ENCODE measurements at regions not wholly inside any gene's neighbourhood (a gene's known extent, or its start where the extent isn't known, plus 50 kb on each side); places are given as distances from the start of the nearest gene placed in this dataset.
"Not testable (repeated sequence)": the region's sequence is repeated elsewhere in the genome, so short reads cannot be mapped to it uniquely, and the experiment has no call there.

DNA sequence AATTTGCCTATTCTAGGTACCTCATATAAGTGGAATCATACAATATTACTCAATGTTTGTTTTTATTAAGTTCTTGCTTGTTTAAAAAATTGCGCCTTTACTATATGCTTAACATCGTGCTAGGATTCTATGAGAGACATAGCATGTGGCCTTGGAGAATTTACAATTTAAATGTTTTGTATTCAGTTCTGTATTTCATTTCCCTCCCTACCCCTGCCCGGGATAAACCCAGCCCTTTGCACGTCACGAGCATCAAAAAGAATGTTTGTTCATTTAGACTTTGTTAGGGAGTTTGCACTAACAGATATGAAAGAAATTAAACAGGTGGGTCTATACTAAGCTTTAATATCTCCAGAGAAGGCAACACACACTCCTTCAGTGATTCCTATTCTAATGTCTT lies 75.7 kb downstream of the C18orf54 start:
- DNase-seq = no peak

DNA sequence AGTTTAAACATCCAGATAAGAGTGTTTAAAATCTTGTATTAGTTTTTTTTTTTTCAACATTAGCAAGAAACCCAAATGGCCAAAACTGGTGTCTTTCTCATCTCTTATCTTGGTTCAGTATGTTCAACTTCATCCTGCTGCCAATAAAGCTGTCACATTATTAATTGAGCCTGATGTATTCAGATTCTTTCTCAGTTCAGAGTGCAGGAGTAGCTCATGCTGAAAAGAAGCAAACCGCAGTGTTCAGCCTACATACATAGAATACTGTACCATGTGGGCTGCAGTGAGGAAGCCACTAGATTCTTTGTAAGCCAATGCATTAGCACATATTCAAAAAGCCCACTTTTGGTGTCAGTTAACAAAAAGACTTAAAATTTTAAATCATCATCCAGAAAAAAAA lies 76.2 kb downstream of the C18orf54 start:
- no peak for DNase-seq

DNA sequence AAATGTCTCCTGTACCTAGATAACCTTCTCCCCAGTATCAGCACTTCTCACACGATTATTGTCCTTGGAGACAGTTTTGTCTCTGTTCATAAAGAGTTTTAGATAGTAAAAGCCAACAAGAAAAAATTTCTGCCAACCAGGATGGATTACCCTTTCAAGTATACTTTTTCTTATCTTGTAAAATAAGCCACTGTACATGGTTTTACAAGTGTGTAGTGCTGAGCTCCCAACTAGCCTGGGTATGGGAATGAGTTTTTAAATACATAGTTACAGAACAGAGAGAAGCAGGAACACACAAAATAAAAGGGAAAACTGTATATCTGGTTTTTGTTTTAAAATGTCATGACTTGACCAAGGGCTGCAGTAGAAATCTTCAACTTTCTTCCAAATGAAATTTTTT lies 76.7 kb downstream of the C18orf54 start:
- DNase-seq = no peak

DNA sequence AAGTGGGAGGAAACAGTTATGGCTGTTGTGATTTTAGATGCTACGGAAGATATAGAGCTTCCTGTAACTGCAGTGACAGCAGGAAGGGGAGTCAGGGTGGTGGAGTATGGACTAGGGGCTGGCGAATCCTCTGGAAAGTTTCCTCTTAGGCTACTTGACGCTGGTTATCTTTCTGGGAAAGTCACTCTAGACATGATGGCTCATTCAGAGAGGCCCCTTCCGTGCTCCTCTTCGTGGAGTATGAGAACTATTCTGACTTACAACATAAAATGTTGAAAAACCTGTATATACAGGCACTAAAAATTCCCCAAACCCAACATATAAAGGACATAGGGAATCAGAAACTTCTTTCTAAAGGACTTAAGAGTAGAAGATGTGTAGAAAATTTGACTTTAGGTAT lies 78.8 kb downstream of the C18orf54 start:
- DNase-seq = no peak

DNA sequence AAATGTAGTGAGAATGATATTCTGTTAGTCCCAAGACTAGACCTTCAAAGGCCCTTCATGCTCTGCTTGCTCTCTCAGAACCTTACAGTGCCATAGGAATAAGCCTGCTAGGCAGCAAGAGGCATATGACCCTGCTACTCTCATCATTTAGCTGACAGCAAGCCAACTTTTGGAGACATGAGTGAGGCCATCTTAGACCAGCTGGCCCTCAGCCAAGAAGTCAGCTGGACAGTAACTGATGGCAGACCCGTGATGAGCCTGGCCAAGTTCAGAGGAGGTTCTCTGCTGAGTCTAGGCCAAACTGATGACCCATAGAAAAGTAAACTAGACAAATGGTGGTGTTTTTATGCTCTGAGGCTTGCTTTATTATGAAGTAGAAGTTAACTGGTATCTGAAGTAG lies 82.6 kb downstream of the C18orf54 start:
- no peak for DNase-seq

DNA sequence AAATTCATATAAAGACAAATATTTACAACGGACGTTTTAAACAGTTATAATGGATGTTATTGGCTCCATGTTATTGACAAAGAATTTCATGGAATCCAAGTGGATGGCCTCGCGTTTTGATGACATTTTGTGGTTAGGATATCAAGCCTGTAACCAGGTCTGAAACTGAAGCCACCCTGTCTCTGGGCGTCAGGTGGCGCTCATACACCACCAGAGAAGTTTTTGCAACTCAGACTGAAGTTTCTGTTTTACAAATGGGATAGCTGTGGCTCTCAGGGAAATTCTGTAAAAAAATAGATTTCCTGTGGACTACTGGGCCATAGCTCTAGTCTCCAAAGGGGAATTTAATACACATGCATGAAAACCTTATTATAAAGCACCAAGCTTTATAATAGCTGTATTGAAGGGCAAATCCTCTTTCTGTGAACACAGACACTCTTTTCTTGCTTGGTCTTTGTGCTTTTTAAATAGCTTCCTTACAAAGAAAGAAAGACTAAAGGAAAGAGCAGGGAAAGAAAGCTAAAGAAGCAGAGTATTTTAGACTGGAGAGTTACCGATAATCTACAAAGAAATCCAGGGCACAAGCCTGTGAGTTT lies 86.7 kb downstream of the C18orf54 start:
- peak; percentile 3 to 60 for DNase-seq

DNA sequence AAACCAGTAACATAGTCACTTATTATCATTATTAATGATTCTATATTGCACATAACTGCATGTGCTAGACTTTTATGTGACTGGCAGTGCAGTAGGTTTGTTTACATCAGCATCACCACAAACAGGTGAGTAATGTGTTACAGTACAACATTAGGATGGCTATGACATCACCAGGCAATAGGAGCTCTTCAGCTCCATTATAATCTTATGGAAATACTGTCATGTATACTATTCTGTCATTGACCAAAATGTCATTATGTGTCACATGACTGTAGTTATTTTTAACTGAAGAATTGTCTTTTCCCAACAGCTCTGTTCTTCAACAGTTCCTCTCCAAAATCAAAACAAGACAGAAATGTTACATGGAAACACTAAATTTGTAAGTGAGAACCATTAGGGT lies 96.3 kb downstream of the C18orf54 start:
- DNase-seq = no peak

DNA sequence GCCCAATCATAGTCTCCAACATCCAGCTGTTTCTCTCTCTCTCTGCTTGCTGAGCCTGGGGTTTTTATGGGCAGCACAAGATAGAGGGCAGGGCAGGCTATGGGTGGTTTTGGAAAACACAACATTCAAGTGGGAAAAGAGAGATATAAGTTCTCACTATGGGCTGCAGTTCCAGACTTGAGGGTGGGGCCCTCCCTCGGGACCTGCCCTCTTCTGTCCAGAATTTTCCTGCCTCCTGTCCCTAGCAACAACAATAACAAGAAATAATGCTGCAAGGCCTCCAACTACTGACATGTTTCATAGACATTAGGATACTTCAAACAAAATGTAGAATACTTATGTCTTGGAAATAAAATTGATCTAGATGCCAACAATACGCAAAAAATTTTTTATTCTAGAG lies 107.8 kb downstream of the C18orf54 start:
- DNase-seq = no peak

DNA sequence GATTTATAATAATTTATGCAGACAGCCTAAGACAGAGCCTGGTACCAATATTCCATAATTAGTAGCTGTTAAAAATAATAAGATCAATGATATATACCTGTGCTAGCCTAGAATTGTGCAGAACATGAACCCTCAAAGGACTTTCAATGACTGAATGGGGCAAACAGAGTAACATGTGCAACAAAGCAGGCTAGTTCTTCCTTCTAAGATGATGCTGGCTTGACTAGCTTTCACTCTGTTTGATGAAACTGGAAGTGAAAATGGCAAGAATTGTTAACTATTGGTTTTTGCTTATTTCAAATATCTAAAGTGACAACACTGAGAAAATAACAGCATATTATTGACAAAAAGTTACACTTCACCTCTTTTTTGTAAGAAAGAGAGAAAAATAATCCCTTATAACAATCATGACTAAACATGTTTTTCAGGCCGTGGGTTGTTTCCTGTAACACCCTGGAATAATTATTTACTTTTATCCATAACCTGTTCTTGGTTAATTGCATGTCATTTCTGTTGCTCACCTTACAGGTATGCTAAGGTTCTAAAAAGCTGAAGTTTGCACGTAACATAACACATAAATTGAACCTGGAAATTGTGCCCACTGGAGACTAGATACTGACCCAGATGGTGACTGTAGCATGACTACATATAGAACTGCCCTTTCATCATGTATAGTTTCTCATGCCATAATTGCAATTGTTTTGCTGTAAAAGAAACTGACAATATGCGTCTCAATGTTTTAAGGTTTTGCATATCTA lies 108.7 kb downstream of the C18orf54 start:
- no peak for DNase-seq

DNA sequence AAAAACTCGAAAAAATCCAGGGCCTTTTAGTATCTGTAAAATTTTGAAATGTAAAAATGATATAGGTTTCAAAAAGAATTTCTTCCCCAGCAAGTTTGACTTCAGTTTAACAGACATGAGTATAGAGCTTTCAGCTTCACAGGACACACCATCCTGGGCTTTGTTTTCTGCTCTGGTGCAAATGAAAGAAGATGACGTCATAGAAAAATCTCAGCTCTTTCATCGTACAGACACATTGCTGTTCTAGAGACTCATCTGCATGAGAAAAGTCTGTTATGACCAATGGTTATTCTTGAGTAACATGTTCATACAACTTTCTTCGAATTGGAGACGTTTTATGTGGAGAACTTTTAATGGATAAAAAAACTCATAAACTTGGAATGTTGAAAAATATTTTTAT lies 111.7 kb upstream of the DYNAP start:
- DNase-seq = no peak

DNA sequence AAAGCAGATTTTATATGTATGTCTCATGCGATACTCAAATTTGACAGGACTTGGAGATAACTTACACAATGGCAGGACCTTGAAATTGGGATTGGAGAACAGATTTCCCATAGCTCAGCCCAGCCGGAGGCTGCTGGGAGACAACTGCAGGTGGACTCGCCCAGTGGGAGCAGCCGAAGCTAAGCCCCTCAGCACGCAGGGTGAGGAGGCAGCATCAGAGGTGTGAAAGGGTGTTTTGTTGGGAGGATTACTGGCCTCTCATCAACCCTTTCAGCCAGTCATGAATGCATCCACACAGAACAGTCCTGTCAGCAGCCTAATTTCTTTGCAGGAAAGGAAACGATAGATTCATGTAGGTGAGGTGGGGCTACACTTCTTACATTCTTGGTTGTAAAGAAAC lies 110.4 kb upstream of the DYNAP start:
- no peak for DNase-seq

DNA sequence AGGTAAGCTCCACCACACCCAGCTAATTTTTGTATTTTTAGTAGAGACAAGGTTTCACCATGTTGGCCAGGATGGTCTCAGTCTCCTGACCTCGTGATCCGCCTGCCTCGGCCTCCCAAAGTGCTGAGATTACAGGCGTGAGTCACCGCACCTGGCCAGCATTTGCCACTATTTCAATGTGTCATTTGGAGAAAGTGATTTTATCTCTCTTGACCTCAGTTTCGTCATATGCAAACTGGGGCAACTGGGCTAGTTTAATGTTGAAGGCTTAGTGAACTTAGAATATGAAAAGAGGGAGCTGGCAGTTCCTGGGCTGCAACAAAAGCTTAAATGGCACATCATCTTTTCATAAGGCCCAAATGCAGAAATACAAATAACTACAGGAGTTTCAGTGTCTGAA lies 88.6 kb upstream of the DYNAP start:
- not testable (repeated sequence) for DNase-seq

DNA sequence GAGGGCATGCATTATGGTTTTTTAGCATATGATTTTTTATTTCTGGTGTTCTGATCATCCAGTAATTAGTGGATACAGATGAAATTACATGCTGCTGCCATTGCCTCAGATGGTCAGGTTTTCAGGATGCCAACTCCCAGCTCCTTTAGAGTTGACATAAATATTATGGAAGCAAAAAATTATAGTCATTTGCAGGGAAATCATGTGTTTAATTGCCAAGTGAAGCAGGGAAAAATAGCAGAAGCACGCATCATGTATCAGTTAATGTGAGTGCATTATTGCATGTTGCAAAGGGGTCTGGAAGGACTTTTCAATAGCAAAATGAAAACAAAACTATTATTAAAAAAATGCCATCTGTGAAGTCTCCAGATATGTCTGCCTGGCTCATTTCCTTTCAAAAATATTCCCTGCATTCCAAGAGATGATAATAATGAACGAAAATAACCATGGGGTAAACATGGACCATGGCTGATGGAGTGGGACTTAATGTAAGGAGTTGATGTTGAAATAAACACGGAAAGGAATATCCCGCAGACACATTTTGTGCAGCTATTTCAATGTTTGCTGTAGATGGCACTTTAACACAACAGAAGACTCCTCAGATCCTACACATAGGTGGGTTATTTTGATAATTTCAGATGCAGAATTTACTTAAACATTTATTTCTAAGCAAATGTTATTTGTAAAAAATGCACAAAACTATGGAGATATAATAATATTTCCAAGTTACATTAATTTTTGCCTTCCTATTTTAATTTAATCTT lies 87.7 kb upstream of the DYNAP start:
- no peak for DNase-seq

DNA sequence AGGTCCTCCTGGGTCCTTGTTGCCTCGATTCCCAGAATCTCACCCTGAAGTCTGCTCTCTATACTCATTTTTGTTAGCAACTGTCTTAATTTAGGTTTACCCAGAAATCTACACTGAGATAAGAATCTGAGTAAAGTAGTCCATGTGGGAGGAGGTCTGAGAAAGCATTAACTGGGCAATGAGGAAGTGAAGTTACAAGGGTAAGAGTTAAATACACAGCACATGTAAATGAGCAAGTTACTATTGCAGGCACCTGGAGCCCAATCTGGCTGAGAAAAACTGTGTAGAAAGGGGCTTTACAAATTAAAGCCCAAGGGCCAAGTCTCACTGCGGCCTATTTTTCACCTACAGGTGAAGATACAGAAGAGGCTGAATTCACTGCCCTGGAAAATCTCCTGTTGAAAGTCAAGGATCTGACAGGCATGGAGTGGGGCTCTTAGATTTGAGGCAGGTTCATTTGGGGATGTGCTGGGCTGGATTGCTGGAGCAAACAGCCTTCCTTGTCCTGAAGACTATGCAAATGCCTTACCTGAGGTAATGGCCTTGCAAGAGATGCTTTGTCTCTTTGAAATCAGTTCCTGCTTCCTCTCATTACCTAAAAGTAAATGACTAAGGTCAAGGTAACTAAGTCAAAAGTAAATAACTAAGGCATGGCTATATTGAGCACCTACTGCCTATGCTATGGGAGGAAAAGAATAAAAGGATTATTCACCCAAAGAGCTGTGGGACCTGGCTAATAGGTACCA lies 84.4 kb upstream of the DYNAP start:
- DNase-seq = no peak

DNA sequence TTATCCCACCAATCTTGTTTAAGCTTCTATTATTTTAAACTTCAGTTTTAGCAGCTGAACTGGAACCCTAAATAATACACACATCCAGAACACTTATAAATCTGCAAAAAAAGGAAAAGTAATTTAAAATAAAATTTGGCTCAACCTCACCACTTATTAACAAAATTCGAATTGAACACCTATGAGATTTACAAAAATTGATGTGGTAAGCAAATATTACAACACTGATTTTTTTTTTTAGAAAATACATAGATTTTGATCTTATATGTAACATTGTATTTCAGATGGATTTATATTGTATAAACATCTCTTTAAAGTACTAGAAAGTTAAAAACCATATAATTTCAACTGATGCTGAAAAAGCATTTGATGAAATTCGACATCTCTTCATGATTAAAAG lies 81.3 kb upstream of the DYNAP start:
- no peak for DNase-seq

DNA sequence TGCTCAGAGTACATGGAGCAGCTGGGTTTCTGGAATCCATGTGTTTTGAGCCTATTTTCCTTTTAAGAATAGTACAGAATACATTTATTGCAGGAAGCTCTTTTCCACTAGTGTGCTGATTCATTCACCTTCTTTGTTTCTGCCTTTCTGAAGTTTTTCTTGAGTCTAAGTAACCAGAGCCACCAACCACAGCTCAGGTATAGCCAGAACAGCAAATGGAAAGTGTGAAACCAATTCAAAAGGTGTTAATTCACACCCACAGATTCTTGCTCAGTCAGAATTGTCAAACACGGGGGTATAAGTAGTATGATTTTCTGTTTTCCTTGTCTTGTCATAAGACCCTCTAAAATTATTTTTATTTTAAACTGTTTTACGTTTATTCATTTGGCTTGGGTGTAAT lies 75.9 kb upstream of the DYNAP start:
- DNase-seq = no peak

DNA sequence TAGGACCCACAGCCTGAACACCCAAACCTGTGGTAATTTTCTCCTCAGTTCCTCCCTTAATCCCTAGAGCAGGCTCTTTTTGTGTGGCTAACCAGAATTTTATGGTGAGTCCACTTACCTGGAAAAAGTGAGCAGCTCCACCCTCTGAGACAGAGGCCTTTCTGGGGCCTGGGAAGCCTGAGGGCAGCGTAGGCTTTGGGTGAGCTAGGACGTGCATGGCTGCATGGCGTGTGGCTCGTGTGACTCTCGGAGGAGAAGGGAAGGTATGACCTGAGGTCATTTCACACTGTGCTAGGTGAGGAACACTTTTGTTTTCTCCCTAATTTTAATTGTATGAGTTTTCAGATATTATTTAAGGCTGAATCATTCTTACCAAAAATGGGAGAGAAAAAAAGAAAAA lies 73.5 kb upstream of the DYNAP start:
- no peak for DNase-seq

DNA sequence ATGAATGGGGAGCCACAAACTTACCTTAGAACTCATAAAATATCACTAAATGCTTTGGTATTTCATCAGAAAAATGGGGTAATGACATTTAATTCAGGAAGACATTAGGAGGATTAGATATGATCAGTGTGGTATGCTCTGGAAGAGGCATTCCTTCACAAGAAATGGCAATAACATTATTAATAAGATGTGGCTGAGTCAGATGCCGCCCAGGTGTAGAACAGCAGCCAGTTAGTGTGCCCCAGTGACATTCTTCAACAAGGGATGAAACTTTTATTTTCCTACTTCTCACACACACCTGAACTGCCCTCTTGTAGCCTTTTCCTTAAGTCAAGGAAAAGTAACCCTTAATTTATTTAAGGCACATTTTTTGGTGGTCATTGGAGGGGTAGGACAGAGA lies 69.2 kb upstream of the DYNAP start:
- no peak for DNase-seq

DNA sequence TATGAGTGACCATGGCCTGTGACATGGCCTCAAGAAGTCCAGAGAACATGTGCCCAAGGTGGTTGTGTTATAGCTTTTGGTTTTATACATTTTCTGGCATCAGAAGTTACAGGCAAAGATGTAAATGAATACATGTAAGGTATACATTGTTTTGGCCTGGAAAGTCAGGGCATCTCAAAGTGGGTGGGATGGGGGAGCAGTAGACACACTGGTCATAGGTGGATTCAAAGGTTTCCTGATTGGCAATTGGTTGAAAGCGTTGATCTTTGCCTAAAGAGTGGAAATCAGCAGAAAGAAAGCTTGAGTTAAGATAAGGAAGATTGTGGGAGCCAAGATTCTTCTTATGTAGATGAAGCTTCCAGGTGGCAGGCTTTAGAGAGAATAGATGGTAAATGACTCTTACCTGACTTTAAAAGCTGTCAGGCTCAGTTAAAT lies 62.1 kb upstream of the DYNAP start:
- no peak for DNase-seq

DNA sequence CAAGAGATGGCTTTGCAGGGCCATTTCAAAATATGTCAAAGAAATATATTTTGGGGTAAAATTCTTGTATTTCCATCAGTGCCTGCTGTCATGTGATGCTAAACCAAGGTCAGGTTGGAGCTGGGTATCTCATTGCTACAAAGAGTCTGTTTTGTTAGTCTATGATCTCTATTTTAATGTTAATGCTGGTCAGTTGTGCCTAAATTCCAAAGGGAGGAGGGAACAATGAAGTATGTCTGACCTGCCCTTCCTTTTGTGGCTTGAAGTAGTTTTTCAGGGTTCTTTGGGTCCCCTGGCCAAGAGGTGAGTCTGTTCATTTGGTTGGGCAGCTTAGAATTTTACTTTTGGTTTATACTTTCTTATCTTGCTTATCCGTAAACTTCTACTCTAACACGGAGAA lies 61.6 kb upstream of the DYNAP start:
- no peak for DNase-seq

DNA sequence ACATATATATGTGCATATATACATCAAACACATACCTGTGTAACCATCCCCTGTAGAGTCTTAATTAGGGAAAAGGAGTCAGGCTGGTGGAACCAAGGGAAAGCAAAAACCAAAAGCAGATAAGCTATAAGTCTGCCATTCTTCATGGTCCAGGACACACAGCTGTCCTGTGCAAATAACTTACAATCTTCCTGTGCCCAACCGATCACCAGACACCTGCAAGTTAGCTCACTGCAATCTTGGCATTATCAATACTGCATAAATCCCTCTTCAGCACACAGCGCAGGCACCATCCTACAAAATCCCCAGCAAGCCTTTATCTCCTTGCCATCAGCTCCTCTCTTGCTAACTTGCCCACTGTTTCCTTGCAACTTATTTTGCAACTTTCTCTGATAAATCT lies 60.8 kb upstream of the DYNAP start:
- DNase-seq = no peak

DNA sequence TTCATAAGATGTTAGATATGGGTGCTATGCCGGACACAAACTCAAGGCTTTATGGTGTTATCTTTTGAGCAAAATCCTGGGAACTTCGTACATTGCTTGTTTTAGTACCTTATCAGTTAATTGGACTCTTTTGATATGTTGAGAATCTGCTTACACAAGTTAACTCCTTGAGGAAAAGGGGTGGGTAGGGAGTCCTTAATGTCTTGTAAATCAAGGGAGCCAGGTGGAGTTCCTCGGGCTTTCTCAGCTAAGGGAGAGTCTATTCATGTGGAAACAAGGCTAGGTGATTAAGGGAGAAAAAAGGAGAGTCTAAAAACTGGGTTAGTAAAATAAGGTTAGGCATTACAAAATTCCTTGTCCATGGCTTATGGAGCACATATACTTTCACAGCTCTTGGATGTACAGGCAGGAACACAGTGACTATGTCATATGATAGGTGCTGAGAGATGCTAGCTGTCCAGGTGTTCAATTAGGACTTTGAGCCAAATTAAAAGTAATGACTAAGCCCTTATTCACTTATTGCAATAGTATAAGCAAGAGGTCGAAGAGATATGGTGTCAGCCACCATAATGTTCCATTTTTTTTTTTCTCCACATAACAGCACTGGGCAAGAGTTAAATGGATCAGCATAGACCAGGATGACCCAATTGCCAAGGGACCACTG lies 59.5 kb upstream of the DYNAP start:
- no peak for DNase-seq

DNA sequence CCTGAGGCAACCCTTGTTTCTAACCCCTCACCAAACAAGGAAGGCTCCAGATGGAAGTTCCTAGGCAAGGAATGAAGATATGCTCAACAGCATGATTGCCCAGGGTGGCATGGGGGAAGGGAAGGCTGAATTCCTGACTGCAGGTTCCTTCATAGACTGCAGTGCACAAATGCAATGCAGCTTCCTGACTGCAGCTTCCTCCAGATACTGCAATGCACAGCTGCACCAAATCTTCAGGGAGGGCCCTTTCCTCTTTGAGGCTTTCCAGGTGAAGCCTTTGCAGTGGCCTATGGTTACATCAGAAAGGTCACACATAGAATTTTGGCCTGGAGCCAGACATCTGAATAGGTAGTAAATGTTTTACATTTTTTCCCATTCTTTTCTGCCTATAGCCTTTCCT lies 58.8 kb upstream of the DYNAP start:
- no peak for DNase-seq
